GM12878 (cell line): ENCODE measurements at regions not wholly inside any gene's neighbourhood (a gene's known extent, or its start where the extent isn't known, plus 50 kb on each side); places are given as distances from the start of the nearest gene placed in this dataset.

ENCODE experiments used
- ATAC-seq: fragments of 200-7000 bp; cut with Tn5 transposase; 3 replicates; pipeline ENCODE4 v1.9.1; 2020; ENCODE audit warnings: mild to moderate bottlenecking, moderate library complexity
- BruUV-seq: library from RNA; stranded (reverse); fragments of 400-500 nt; replicated peaks from 2 replicates; lab custom pipeline; 2021; lab: Mats Ljungman, UMichigan
- CTCF ChIA-PET: fragments of 300-600 bp; sonication (Branson Sonifier 250); formaldehyde crosslinking; extraction: SDS; loops from one replicate; lab custom pipeline; 2021; ENCODE audit warnings: inconsistent platforms; lab: Yijun Ruan, JAX
- POLR2A ChIA-PET: fragments of 350-600 bp; formaldehyde crosslinking; extraction: SDS; loops from one replicate; lab custom pipeline; 2021; ENCODE audit warnings: inconsistent platforms; lab: Charles Lee
- RAD21 ChIA-PET: fragments of 300-600 bp; sonication (Branson Sonifier 250); formaldehyde crosslinking; loops from one replicate; lab custom pipeline; 2023; ENCODE audit warnings: antibody characterized with exemption; ENCODE audit not compliant: unreplicated experiment; lab: Charles Lee
- SMC1A ChIA-PET: fragments of 300-600 bp; sonication (Branson Sonifier 250); formaldehyde crosslinking; loops from one replicate; lab custom pipeline; 2023; ENCODE audit not compliant: unreplicated experiment, uncharacterized antibody; lab: Charles Lee
- DNase-seq: peaks from one replicate; pipeline ENCODE4 v3.0.0-alpha.2; 2011; ENCODE audit warnings: low read depth, low spot score
- FAIRE-seq: peaks from 3 replicates; lab custom pipeline; 2011; peaks lifted over from hg19 to GRCh38; lab: Jason Lieb, UNC
- H2AFZ ChIP-seq: 2 replicates; pipeline ENCODE4 v1.6.0; 2011; ENCODE audit warnings: low read depth, low read length, control low read depth; ENCODE audit not compliant: control insufficient read depth
- H3K27ac ChIP-seq: 2 replicates; pipeline ENCODE4 v1.5.1; 2011; ENCODE audit warnings: control low read depth; ENCODE audit not compliant: control insufficient read depth, insufficient read depth
- H3K27me3 ChIP-seq, 2 experiments: replicated peaks in 1 of 2; 2 replicates each; pipeline versions ENCODE4 v1.6.0 to v1.6.1; 2011; ENCODE audit warnings: low read length in 1 of 2; ENCODE audit not compliant: control insufficient read depth in 2 of 2, insufficient read depth in 2 of 2
- H3K36me3 ChIP-seq, 2 experiments: 2 replicates each; pipeline ENCODE4 v1.5.1; 2011; ENCODE audit warnings: low read length in 1 of 2; ENCODE audit not compliant: control insufficient read depth in 2 of 2, insufficient read depth in 2 of 2
- H3K4me1 ChIP-seq: 2 replicates; pipeline ENCODE4 v1.6.1; 2011; ENCODE audit warnings: mild to moderate bottlenecking, low read length, moderate library complexity, mixed read lengths; ENCODE audit not compliant: control insufficient read depth, insufficient read depth
- H3K4me2 ChIP-seq: 2 replicates; pipeline ENCODE4 v1.6.0; 2011; ENCODE audit warnings: control low read depth; ENCODE audit not compliant: control insufficient read depth, insufficient read depth
- H3K4me3 ChIP-seq: fragments of 200-600 bp; sonication (generic); 2 replicates; pipeline ENCODE4 v1.5.1; 2016
- H3K79me2 ChIP-seq: 2 replicates; pipeline ENCODE4 v1.6.0; 2011; ENCODE audit warnings: low read length; ENCODE audit not compliant: control insufficient read depth, insufficient read depth
- H3K9ac ChIP-seq: 2 replicates; pipeline ENCODE4 v1.8.0; 2011; ENCODE audit warnings: low read length, control low read depth, mixed read lengths; ENCODE audit not compliant: control insufficient read depth, insufficient read depth
- H3K9me3 ChIP-seq: replicated peaks from 3 replicates; pipeline ENCODE4 v1.5.1; 2011; ENCODE audit warnings: mild to moderate bottlenecking, low read length; ENCODE audit not compliant: control insufficient read depth, insufficient read depth
- H4K20me1 ChIP-seq: 2 replicates; pipeline ENCODE4 v1.6.0; 2011; ENCODE audit not compliant: control insufficient read depth, insufficient read depth
- ATF2 ChIP-seq: IDR thresholded peaks from 2 replicates; pipeline ENCODE4 v1.6.1; 2012; ENCODE audit warnings: low read length, inconsistent platforms
- BCL3 ChIP-seq: IDR thresholded peaks from 2 replicates; pipeline ENCODE4 v1.6.1; 2011; ENCODE audit warnings: borderline replicate concordance, low read depth, mild to moderate bottlenecking, moderate library complexity, low read length; ENCODE audit not compliant: insufficient read depth, poor library complexity, severe bottlenecking
- BCLAF1 ChIP-seq: fragments of 450-650 bp; IDR thresholded peaks from 2 replicates; pipeline ENCODE4 v1.6.1; 2017; ENCODE audit warnings: antibody characterized with exemption, mild to moderate bottlenecking, moderate library complexity
- CBX3 ChIP-seq: fragments of 200-600 bp; sonication (generic); IDR thresholded peaks from 2 replicates; pipeline ENCODE4 v1.6.1; 2016; ENCODE audit warnings: low read depth, borderline replicate concordance
- CBX5 ChIP-seq: sonication (generic); IDR thresholded peaks from 2 replicates; pipeline ENCODE4 v1.6.1; 2016; ENCODE audit warnings: low read depth, moderate library complexity, mild to moderate bottlenecking, inconsistent platforms
- CREM ChIP-seq: IDR thresholded peaks from 2 replicates; pipeline ENCODE4 v1.6.1; 2014; ENCODE audit warnings: antibody characterized with exemption, low read depth
- HDGF ChIP-seq: fragments of 450-650 bp; IDR thresholded peaks from 2 replicates; pipeline ENCODE4 v1.6.1; 2016; ENCODE audit warnings: antibody characterized with exemption
- IKZF1 ChIP-seq: fragments of 450-650 bp; conservative IDR thresholded peaks from 2 replicates; pipeline ENCODE4 v1.6.1; 2017; ENCODE audit warnings: antibody characterized with exemption, mild to moderate bottlenecking
- MXI1 ChIP-seq: fragments of 150-350 bp; IDR thresholded peaks from 2 replicates; pipeline ENCODE4 v1.6.1; 2011; ENCODE audit warnings: low read depth, mild to moderate bottlenecking, inconsistent platforms, low read length, improper control_type of control experiment
- NBN ChIP-seq: fragments of 450-650 bp; IDR thresholded peaks from 2 replicates; pipeline ENCODE4 v1.6.1; 2016
- NR2F1 ChIP-seq: fragments of 450-650 bp; conservative IDR thresholded peaks from 2 replicates; pipeline ENCODE4 v1.6.1; 2017; ENCODE audit warnings: mild to moderate bottlenecking
- PAX5 ChIP-seq: IDR thresholded peaks from 2 replicates; pipeline ENCODE4 v1.6.1; 2011; ENCODE audit warnings: low read depth, low read length, borderline replicate concordance
- PRDM15 ChIP-seq: fragments of 450-650 bp; formaldehyde crosslinking; IDR thresholded peaks from 2 replicates; pipeline ENCODE4 v1.4.0; 2020; ENCODE audit warnings: mild to moderate bottlenecking, moderate library complexity
- SP1 ChIP-seq: IDR thresholded peaks from one replicate; pipeline ENCODE4 v1.6.1; 2011; ENCODE audit warnings: low read depth, low read length
- SUPT20H ChIP-seq: IDR thresholded peaks from 2 replicates; pipeline ENCODE4 v1.6.1; 2011; ENCODE audit warnings: low read depth, mild to moderate bottlenecking, low read length, moderate library complexity, borderline replicate concordance; ENCODE audit not compliant: control insufficient read depth
- ZBED1 ChIP-seq: IDR thresholded peaks from 2 replicates; pipeline ENCODE4 v1.6.1; 2016; ENCODE audit warnings: borderline replicate concordance
- WGBS: methylation state at CpG from one replicate; pipeline ENCODE4 v1.1.6; 2016; ENCODE audit warnings: low lambda C conversion rate; ENCODE audit not compliant: insufficient replicate concordance, insufficient coverage; ENCODE audit errors: missing lambda C conversion rate; 5-methylcytosine and 5-hydroxymethylcytosine counted together
- in situ Hi-C: fragments of 300-500 bp; cut with MboI; formaldehyde crosslinking; loops from 9 replicates; pipeline ENCODE4 v1.14.3; 2018; ENCODE audit warnings: mixed read lengths
- intact Hi-C: fragments of 100-400 bp; cut with micrococcal nuclease; formaldehyde crosslinking; loops from one replicate; pipeline ENCODE4 v1.14.2; 2022; ENCODE audit not compliant: unreplicated experiment

- DNase-seq (no peak), FAIRE-seq (no peak), ATAC-seq (no peak)
- H3K36me3 ChIP-seq = no peaks in the 10 kb centered on the region
- H3K27me3 ChIP-seq = peaks cover 2% of the 10 kb centered on the region in 2 experiments; a peak in 1 of 4 replicates
- RAD21 ChIA-PET = no interaction called here
- H3K4me2 ChIP-seq = no peak overlapping the region
- H3K9ac ChIP-seq = no peak overlapping the region
- intact Hi-C loops = no loop called here
- BruUV-seq = no TSS peak
- TF ChIP-seq NR2F1 = no peak
- TF ChIP-seq IKZF1 = no peak
- TF ChIP-seq ATF2 = no peak
- no peak for TF ChIP-seq BCL3
- no peak for TF ChIP-seq SP1
- TF ChIP-seq BCLAF1 = no peak
- TF ChIP-seq PRDM15 (CRISPR knock-in tag) = no peak
- TF ChIP-seq PAX5 = no peak
- no peak for TF ChIP-seq CREM
- no peak for TF ChIP-seq CBX3
- no peak for TF ChIP-seq ZBED1
- no peak for TF ChIP-seq HDGF
- TF ChIP-seq SUPT20H = no peak
- TF ChIP-seq NBN = no peak
- no peak for TF ChIP-seq MXI1
- no peak for TF ChIP-seq CBX5
- in situ Hi-C loops = no loop called here
- POLR2A ChIA-PET = no interaction called here
- 11% methylated on average over 2 of the region's 2 CpGs for WGBS
- H3K4me1 ChIP-seq = no peaks in the 10 kb centered on the region
- H3K9me3 ChIP-seq = no peaks in the 10 kb centered on the region
- SMC1A ChIA-PET = no interaction called here
- CTCF ChIA-PET = no interaction called here
- no peaks in the 10 kb centered on the region for H3K79me2 ChIP-seq
- H4K20me1 ChIP-seq = no peaks in the 10 kb centered on the region
- no peak overlapping the region for H2AFZ ChIP-seq
- no peak overlapping the region for H3K4me3 ChIP-seq
- no peak overlapping the region for H3K27ac ChIP-seq
Observed at GRCh38 chr16:22652463-22652845, 141.8 kb downstream of the NPIPB5 start.
